PC-3 (cell line): ENCODE measurements at regions not wholly inside any gene's neighbourhood (a gene's known extent, or its start where the extent isn't known, plus 50 kb on each side); places are given as distances from the start of the nearest gene placed in this dataset.

Experiments used
- ATAC-seq: fragments of 200-7000 bp; cut with Tn5 transposase; 2 replicates; pipeline ENCODE4 v1.9.1; 2020; ENCODE audit warnings: mild to moderate bottlenecking, moderate library complexity
- BruUV-seq: library from RNA; stranded (reverse); fragments of 400-500 nt; replicated peaks from 2 replicates; lab custom pipeline; 2021; lab: Mats Ljungman, UMichigan
- CTCF ChIA-PET: fragments of 300-600 bp; sonication (Branson Sonifier 250); formaldehyde crosslinking; loops from one replicate; lab custom pipeline; 2022; ENCODE audit warnings: antibody characterized with exemption; lab: Charles Lee
- POLR2A ChIA-PET: fragments of 300-600 bp; sonication (Branson Sonifier 250); formaldehyde crosslinking; loops from one replicate; lab custom pipeline; 2022; ENCODE audit warnings: antibody characterized with exemption; ENCODE audit not compliant: unreplicated experiment; lab: Charles Lee
- DNase-seq: peaks from one replicate; pipeline ENCODE4 v3.0.0-alpha.2; 2015
- H2AFZ ChIP-seq: fragments of 300-600 bp; sonication (generic); 2 replicates; pipeline ENCODE4 v1.6.0; 2016; ENCODE audit warnings: antibody characterized with exemption, low read length
- H3F3A ChIP-seq: fragments of 300-600 bp; sonication (generic); one replicate; pipeline ENCODE4 v1.6.0; 2017; ENCODE audit warnings: antibody characterized with exemption, low read length, control low read depth, mild to moderate bottlenecking; ENCODE audit not compliant: unreplicated experiment
- H3K27ac ChIP-seq: fragments of 300-600 bp; sonication (generic); 2 replicates; pipeline ENCODE4 v1.5.1; 2016; ENCODE audit warnings: mild to moderate bottlenecking, low read length
- H3K27me3 ChIP-seq: fragments of 300-600 bp; sonication (generic); 2 replicates; pipeline ENCODE4 v1.6.1; 2016; ENCODE audit warnings: low read length, mixed read lengths
- H3K36me3 ChIP-seq: fragments of 300-600 bp; sonication (generic); 2 replicates; pipeline ENCODE4 v1.6.1; 2016; ENCODE audit warnings: low read depth, mixed run types, low read length, mixed read lengths
- H3K4me1 ChIP-seq: fragments of 300-600 bp; sonication (generic); 2 replicates; pipeline ENCODE4 v1.5.1; 2016; ENCODE audit warnings: low read length; ENCODE audit not compliant: insufficient read depth
- H3K4me2 ChIP-seq: fragments of 300-600 bp; sonication (generic); 2 replicates; pipeline ENCODE4 v1.6.0; 2016; ENCODE audit warnings: low read length
- H3K4me3 ChIP-seq: fragments of 300-600 bp; sonication (generic); 2 replicates; pipeline ENCODE4 v1.5.1; 2016; ENCODE audit warnings: mild to moderate bottlenecking, low read length, mixed read lengths
- H3K79me2 ChIP-seq: fragments of 300-600 bp; sonication (generic); 2 replicates; pipeline ENCODE4 v1.6.1; 2017; ENCODE audit warnings: low read length, mixed read lengths
- H3K9ac ChIP-seq: fragments of 300-600 bp; sonication (generic); 2 replicates; pipeline ENCODE4 v1.6.0; 2016; ENCODE audit warnings: mild to moderate bottlenecking, low read length
- H3K9me2 ChIP-seq: fragments of 300-600 bp; sonication (generic); replicated peaks from 2 replicates; pipeline ENCODE4 v1.6.1; 2016; ENCODE audit warnings: mixed run types, low read length, mixed read lengths
- H3K9me3 ChIP-seq: fragments of 300-600 bp; sonication (generic); 2 replicates; pipeline ENCODE4 v1.6.1; 2016; ENCODE audit warnings: low read length, mixed read lengths
- H4K20me1 ChIP-seq: fragments of 300-600 bp; sonication (generic); 2 replicates; pipeline ENCODE4 v1.6.1; 2016; ENCODE audit warnings: low read length, mixed read lengths
- EZH2 ChIP-seq: fragments of 300-600 bp; sonication (generic); IDR thresholded peaks from one replicate; pipeline ENCODE4 v1.6.1; 2017; ENCODE audit warnings: antibody characterized with exemption, mild to moderate bottlenecking, low read length; ENCODE audit not compliant: unreplicated experiment
- EZH2phosphoT487 ChIP-seq: fragments of 300-600 bp; sonication (generic); IDR thresholded peaks from 2 replicates; pipeline ENCODE4 v1.6.1; 2018; ENCODE audit warnings: mild to moderate bottlenecking, antibody characterized with exemption, low read length, borderline replicate concordance
- intact Hi-C: fragments of 100-400 bp; cut with micrococcal nuclease; formaldehyde crosslinking; loops from 2 replicates; pipeline ENCODE4 v1.9.0; 2023
- TF ChIP-seq, protein P1 (sequence below): fragments of 300-600 bp; sonication (generic); conservative IDR thresholded peaks from 2 replicates; pipeline ENCODE4 v1.5.1; 2017; ENCODE audit warnings: antibody characterized with exemption, low read depth, mild to moderate bottlenecking, low read length

DNA sequence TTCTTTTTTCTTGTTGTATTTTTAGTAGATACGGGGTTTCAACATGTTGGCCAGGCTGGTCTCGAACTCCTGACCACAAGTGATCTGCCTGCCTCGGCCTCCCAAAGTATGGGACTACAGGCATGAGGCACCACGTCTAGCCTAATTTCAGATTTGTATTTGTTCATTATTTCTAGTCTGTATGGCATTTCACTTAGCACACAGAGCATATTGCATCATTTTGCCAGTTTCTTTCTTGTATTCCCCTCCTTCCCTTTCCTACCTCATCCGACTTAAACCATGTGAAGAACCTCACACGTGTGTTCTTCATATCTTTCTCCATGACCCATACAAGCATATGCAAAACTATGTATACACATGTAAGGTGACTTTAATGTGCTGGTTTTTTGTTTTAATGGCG lies 470.0 kb downstream of the CBLN4 start:
- no peaks in the 10 kb centered on the region for H3K9me2 ChIP-seq
- TF ChIP-seq, protein P1, sequence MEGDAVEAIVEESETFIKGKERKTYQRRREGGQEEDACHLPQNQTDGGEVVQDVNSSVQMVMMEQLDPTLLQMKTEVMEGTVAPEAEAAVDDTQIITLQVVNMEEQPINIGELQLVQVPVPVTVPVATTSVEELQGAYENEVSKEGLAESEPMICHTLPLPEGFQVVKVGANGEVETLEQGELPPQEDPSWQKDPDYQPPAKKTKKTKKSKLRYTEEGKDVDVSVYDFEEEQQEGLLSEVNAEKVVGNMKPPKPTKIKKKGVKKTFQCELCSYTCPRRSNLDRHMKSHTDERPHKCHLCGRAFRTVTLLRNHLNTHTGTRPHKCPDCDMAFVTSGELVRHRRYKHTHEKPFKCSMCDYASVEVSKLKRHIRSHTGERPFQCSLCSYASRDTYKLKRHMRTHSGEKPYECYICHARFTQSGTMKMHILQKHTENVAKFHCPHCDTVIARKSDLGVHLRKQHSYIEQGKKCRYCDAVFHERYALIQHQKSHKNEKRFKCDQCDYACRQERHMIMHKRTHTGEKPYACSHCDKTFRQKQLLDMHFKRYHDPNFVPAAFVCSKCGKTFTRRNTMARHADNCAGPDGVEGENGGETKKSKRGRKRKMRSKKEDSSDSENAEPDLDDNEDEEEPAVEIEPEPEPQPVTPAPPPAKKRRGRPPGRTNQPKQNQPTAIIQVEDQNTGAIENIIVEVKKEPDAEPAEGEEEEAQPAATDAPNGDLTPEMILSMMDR, result no peak
- TF ChIP-seq EZH2phosphoT487, result no peak
- no peak for TF ChIP-seq EZH2
- no peak overlapping the region for H3K9ac ChIP-seq
- H3K4me2 ChIP-seq, result no peak overlapping the region
- no peaks in the 10 kb centered on the region for H3F3A ChIP-seq
- no peak overlapping the region for H3K4me3 ChIP-seq
- no peaks in the 10 kb centered on the region for H3K36me3 ChIP-seq
- H3K9me3 ChIP-seq, result peaks cover 28% of the 10 kb centered on the region
- intact Hi-C loops, result no loop called here
- no peak overlapping the region for H2AFZ ChIP-seq
- H3K79me2 ChIP-seq, result no peaks in the 10 kb centered on the region
- H3K27ac ChIP-seq, result no peak overlapping the region
- no peaks in the 10 kb centered on the region for H4K20me1 ChIP-seq
- H3K4me1 ChIP-seq, result peaks cover 6% of the 10 kb centered on the region; the same call in 1 of the 2 replicates
- no peak for DNase-seq
- ATAC-seq, result no peak
- POLR2A ChIA-PET, result no interaction called here
- CTCF ChIA-PET, result no interaction called here
- no TSS peak for BruUV-seq
- H3K27me3 ChIP-seq, result no peaks in the 10 kb centered on the region

DNA sequence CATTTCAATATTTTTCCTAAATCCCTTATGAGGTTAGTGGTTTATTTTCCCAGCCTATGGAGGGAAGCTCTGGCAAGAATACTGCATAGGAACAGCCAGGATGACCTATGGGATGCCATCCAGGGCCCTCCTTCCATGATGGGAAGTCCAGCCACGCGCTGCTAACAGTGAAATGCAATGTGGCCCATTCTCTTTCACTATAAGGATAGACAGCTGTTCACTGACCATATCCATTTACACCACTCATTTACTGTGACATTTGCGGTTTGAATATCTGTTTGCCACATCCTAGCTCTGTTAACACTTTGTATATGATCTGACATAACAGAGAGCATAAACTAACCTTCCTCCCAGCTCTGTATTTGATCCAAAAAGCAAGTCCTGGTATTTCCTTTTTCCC lies 471.7 kb downstream of the CBLN4 start:
- Histone ChIP-seq H3K4me2 (no peak overlapping the region), H3K4me1 (peaks cover 3% of the 10 kb centered on the region; the same call in 1 of the 2 replicates), H3K9ac (no peak overlapping the region), H3K9me3 (peaks cover 22% of the 10 kb centered on the region; the same call in 1 of the 2 replicates), H3K27ac (no peak overlapping the region), H3K79me2 (no peaks in the 10 kb centered on the region), H3K9me2 (no peaks in the 10 kb centered on the region), H3K4me3 (no peak overlapping the region), H4K20me1 (no peaks in the 10 kb centered on the region), H2AFZ (no peak overlapping the region), H3K36me3 (no peaks in the 10 kb centered on the region), H3F3A (no peaks in the 10 kb centered on the region), H3K27me3 (no peaks in the 10 kb centered on the region)
- no TSS peak for BruUV-seq
- DNase-seq (no peak), ATAC-seq (no peak)
- intact Hi-C loops, result no loop called here
- ChIA-PET POLR2A (no interaction called here), CTCF (no interaction called here)
- no peak for TF ChIP-seq EZH2phosphoT487
- no peak for TF ChIP-seq EZH2
- TF ChIP-seq, protein P1, result no peak

DNA sequence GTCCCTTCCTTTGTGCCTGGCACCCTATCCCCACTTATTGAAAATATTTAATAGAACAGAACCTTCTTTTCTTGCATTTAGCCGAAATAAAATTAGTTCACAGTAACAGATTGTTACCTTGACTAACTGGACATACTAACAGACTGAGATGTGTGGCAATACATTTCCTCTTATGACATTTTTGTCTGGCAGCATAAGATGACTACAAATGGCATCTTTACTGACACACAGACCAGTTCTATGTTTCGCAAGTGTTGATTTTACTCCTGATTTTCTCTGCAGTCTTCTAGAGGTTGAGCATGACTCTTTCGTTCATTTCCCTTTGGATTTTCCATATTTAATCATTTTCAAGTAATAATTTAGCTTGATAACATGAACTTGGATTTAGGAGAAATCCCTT lies 474.6 kb downstream of the CBLN4 start:
- Histone ChIP-seq H3K79me2 (no peaks in the 10 kb centered on the region), H3K9ac (no peak overlapping the region), H4K20me1 (no peaks in the 10 kb centered on the region), H3K4me2 (no peak overlapping the region), H3K4me3 (no peak overlapping the region), H3K9me2 (no peaks in the 10 kb centered on the region), H2AFZ (no peak overlapping the region), H3F3A (no peaks in the 10 kb centered on the region), H3K9me3 (peaks cover 24% of the 10 kb centered on the region), H3K4me1 (no peaks in the 10 kb centered on the region), H3K27ac (no peak overlapping the region), H3K36me3 (no peaks in the 10 kb centered on the region), H3K27me3 (no peaks in the 10 kb centered on the region)
- DNase-seq, result no peak
- BruUV-seq, result no TSS peak
- CTCF ChIA-PET, result no interaction called here
- POLR2A ChIA-PET, result no interaction called here
- no peak for ATAC-seq
- intact Hi-C loops, result no loop called here
- TF ChIP-seq EZH2phosphoT487 (no peak), EZH2 (no peak)
- TF ChIP-seq, protein P1, result no peak
